DND-41 (cell line): ENCODE measurements at regions not wholly inside any gene's neighbourhood (a gene's known extent, or its start where the extent isn't known, plus 50 kb on each side); places are given as distances from the start of the nearest gene placed in this dataset.

Experiments
- ATAC-seq: fragments of 200-7000 bp; cut with Tn5 transposase; 3 replicates; pipeline ENCODE4 v1.9.1; 2021; ENCODE audit warnings: low read depth; ENCODE audit not compliant: insufficient read depth
- DNase-seq: peaks from one replicate; pipeline ENCODE4 v3.0.0-alpha.2; 2020
- H2AFZ ChIP-seq: 2 replicates; pipeline ENCODE4 v1.6.0; 2012; ENCODE audit warnings: low read depth, low read length
- H3K27ac ChIP-seq: 2 replicates; pipeline ENCODE4 v1.5.1; 2012; ENCODE audit warnings: low read length, inconsistent platforms
- H3K27me3 ChIP-seq: fragments of 200-600 bp; sonication (generic); 2 replicates; pipeline ENCODE4 v1.6.0; 2012; ENCODE audit warnings: low read length, mild to moderate bottlenecking, inconsistent platforms; ENCODE audit not compliant: insufficient read depth, poor library complexity
- H3K36me3 ChIP-seq: 2 replicates; pipeline ENCODE4 v1.5.1; 2012; ENCODE audit warnings: low read length, inconsistent platforms; ENCODE audit not compliant: insufficient read depth
- H3K4me1 ChIP-seq: 2 replicates; pipeline ENCODE4 v1.5.1; 2012; ENCODE audit warnings: mild to moderate bottlenecking, low read length; ENCODE audit not compliant: insufficient read depth
- H3K4me2 ChIP-seq: 2 replicates; pipeline ENCODE4 v1.6.0; 2012; ENCODE audit warnings: mild to moderate bottlenecking, moderate library complexity, low read length, inconsistent platforms; ENCODE audit not compliant: insufficient read depth
- H3K4me3 ChIP-seq, 2 experiments: fragments of 200-600 bp in 1 of 2; shearing (Covaris generic) in 1 of 2; 2 replicates each; pipeline ENCODE4 v1.5.1; 2012 to 2016; ENCODE audit warnings: inconsistent platforms in 2 of 2, low read length in 2 of 2, mild to moderate bottlenecking in 2 of 2, low read depth in 1 of 2, moderate library complexity in 1 of 2
- H3K79me2 ChIP-seq: 2 replicates; pipeline ENCODE4 v1.6.0; 2012; ENCODE audit warnings: low read length, inconsistent platforms; ENCODE audit not compliant: insufficient read depth
- H3K9ac ChIP-seq: 2 replicates; pipeline ENCODE4 v1.6.0; 2012; ENCODE audit warnings: low read depth, mild to moderate bottlenecking, inconsistent platforms, low read length, moderate library complexity
- H3K9me3 ChIP-seq: 2 replicates; pipeline ENCODE4 v1.5.1; 2012; ENCODE audit warnings: low read length, moderate library complexity, mild to moderate bottlenecking, inconsistent platforms; ENCODE audit not compliant: insufficient read depth, severe bottlenecking
- H4K20me1 ChIP-seq: 2 replicates; pipeline ENCODE4 v1.6.0; 2012; ENCODE audit warnings: low read length; ENCODE audit not compliant: insufficient read depth
- EZH2 ChIP-seq: IDR thresholded peaks from 3 replicates; pipeline ENCODE4 v1.6.1; 2012; ENCODE audit warnings: borderline replicate concordance, low read depth, mild to moderate bottlenecking, moderate library complexity, low read length, inconsistent platforms; ENCODE audit not compliant: severe bottlenecking
- TF ChIP-seq, protein P1 (sequence below): IDR thresholded peaks from 2 replicates; pipeline ENCODE4 v1.5.1; 2012; ENCODE audit warnings: borderline replicate concordance, low read length, moderate library complexity, mild to moderate bottlenecking; ENCODE audit not compliant: poor library complexity, severe bottlenecking; ENCODE audit errors: extremely low read depth

DNA sequence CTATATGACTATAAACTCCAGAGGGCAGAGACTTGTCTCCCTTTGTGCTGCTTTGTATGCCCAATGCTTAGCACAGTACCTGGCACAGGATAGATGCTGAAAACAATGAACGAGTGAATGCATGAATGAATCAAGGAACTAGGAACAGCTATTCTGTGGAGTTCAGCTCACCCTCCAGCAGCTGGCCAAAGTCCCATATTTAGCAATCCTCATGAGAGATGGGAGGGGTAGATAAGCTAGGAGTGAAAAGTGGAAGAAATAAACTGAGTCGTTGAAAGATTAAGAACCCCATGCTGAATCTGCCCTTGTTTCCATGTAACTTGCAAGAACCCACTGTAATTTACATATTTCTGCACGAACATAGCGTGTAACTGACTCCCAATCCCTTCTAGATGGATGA lies 106.5 kb downstream of the MAFB start:
- no peak overlapping the region for H3K4me3 ChIP-seq
- peaks cover 9% of the 10 kb centered on the region for H3K27me3 ChIP-seq
- H3K9ac ChIP-seq = no peak overlapping the region
- no peaks in the 10 kb centered on the region for H3K9me3 ChIP-seq
- DNase-seq (no peak), ATAC-seq (no peak)
- H4K20me1 ChIP-seq = no peaks in the 10 kb centered on the region
- H2AFZ ChIP-seq = no peak overlapping the region
- H3K4me2 ChIP-seq = no peak overlapping the region
- H3K36me3 ChIP-seq = no peaks in the 10 kb centered on the region
- H3K27ac ChIP-seq = no peak overlapping the region
- no peaks in the 10 kb centered on the region for H3K79me2 ChIP-seq
- no peaks in the 10 kb centered on the region for H3K4me1 ChIP-seq
- TF ChIP-seq, protein P1, sequence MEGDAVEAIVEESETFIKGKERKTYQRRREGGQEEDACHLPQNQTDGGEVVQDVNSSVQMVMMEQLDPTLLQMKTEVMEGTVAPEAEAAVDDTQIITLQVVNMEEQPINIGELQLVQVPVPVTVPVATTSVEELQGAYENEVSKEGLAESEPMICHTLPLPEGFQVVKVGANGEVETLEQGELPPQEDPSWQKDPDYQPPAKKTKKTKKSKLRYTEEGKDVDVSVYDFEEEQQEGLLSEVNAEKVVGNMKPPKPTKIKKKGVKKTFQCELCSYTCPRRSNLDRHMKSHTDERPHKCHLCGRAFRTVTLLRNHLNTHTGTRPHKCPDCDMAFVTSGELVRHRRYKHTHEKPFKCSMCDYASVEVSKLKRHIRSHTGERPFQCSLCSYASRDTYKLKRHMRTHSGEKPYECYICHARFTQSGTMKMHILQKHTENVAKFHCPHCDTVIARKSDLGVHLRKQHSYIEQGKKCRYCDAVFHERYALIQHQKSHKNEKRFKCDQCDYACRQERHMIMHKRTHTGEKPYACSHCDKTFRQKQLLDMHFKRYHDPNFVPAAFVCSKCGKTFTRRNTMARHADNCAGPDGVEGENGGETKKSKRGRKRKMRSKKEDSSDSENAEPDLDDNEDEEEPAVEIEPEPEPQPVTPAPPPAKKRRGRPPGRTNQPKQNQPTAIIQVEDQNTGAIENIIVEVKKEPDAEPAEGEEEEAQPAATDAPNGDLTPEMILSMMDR = no peak
- TF ChIP-seq EZH2 = no peak

DNA sequence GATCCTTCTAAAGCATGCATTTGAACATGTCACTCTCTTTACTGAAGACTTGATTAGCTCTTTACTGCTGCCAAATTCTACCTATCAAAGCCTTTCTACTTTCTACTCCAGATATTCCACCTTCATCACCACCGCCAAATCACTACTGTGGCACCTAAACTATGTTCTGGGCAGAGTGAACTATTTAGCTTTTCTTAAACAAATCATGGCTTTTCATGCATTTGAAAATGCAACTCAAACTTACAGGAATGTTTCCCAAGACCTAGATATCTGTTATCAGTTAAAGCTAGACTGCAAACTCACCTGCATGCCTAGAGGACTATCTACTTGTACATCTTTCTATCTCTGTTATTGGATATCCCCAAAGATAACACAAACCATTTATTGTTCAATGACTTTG lies 109.3 kb downstream of the MAFB start:
- Histone ChIP-seq H3K36me3 (no peaks in the 10 kb centered on the region), H3K4me2 (no peak overlapping the region), H3K27me3 (peaks cover 12% of the 10 kb centered on the region), H3K4me1 (no peaks in the 10 kb centered on the region), H3K4me3 (no peak overlapping the region), H3K79me2 (no peaks in the 10 kb centered on the region), H4K20me1 (no peaks in the 10 kb centered on the region), H3K27ac (no peak overlapping the region), H3K9me3 (no peaks in the 10 kb centered on the region), H3K9ac (no peak overlapping the region), H2AFZ (no peak overlapping the region)
- TF ChIP-seq, protein P1 = no peak
- no peak for TF ChIP-seq EZH2
- DNase-seq (no peak), ATAC-seq (no peak)

DNA sequence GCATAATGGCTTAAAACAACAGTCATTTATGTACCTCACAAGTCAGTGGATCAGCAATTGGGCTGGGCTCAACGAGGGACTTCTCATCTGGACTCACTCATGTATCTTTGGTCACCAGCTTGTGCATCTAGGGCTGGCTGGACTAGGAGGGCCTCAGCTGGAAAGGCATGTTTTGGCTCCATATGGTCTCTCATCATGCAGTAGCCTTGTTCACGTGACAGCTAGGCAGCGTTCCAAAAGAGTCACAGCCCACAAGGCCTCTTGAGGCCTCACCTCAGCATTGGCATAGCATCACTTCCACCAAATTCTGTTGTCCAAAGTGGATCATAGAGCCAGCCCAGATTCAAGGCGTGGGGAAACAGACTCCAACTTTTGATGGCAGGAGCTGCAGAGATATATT lies 110.1 kb downstream of the MAFB start:
- no peak for ATAC-seq
- TF ChIP-seq, protein P1 = no peak
- TF ChIP-seq EZH2 = no peak

DNA sequence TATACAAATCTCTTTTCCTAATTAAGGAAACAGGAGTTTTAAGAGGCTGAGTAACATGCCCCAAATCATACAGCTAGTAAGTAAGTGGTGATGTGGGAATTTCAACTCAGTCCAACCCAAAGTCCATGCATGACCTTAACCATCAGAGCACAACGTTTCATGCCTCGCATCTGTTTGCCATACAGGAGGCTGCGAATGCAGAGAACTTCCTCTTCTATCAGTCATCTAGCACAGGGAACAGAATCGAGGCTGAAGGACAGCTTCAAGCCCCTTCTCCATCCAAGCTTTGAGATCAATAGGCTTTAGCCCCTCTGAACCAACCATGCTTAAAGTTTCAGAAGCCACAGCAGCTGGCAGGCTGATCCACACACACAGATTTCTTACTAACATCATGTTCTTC lies 113.2 kb downstream of the MAFB start:
- TF ChIP-seq, protein P1 = no peak
- no peak for TF ChIP-seq EZH2
- Histone ChIP-seq H3K4me3 (no peak overlapping the region), H3K27me3 (peaks cover 12% of the 10 kb centered on the region), H3K9me3 (no peaks in the 10 kb centered on the region), H3K4me1 (no peaks in the 10 kb centered on the region), H3K4me2 (no peak overlapping the region), H2AFZ (no peak overlapping the region), H3K79me2 (no peaks in the 10 kb centered on the region), H4K20me1 (no peaks in the 10 kb centered on the region), H3K9ac (no peak overlapping the region), H3K36me3 (no peaks in the 10 kb centered on the region), H3K27ac (no peak overlapping the region)
- ATAC-seq (no peak), DNase-seq (no peak)

More for the DNA sequence above, 110.1 kb downstream of the MAFB start:
- DNase-seq = no peak
- Histone ChIP-seq H3K4me3 (no peak overlapping the region), H4K20me1 (no peaks in the 10 kb centered on the region), H3K9ac (no peak overlapping the region), H3K4me2 (no peak overlapping the region), H3K27ac (no peak overlapping the region), H3K9me3 (no peaks in the 10 kb centered on the region), H3K79me2 (no peaks in the 10 kb centered on the region), H3K36me3 (no peaks in the 10 kb centered on the region), H3K4me1 (no peaks in the 10 kb centered on the region), H2AFZ (no peak overlapping the region), H3K27me3 (peaks cover 12% of the 10 kb centered on the region)
